Activated CD4-positive, CD25-positive, alpha-beta regulatory T cell treated with anti-CD3 and anti-CD28 coated beads, Interleukin-2, amount 50 U/mL, for 16 hours (primary cell): ENCODE measurements at regions not wholly inside any gene's neighbourhood (a gene's known extent, or its start where the extent isn't known, plus 50 kb on each side); places are given as distances from the start of the nearest gene placed in this dataset.
"Not testable (repeated sequence)": the region's sequence is repeated elsewhere in the genome, so short reads cannot be mapped to it uniquely, and the experiment has no call there.

ENCODE experiments used
- DNase-seq: peaks from one replicate; pipeline ENCODE4 v3.0.0-alpha.2; 2020; ENCODE audit warnings: low read depth, low spot score

DNA sequence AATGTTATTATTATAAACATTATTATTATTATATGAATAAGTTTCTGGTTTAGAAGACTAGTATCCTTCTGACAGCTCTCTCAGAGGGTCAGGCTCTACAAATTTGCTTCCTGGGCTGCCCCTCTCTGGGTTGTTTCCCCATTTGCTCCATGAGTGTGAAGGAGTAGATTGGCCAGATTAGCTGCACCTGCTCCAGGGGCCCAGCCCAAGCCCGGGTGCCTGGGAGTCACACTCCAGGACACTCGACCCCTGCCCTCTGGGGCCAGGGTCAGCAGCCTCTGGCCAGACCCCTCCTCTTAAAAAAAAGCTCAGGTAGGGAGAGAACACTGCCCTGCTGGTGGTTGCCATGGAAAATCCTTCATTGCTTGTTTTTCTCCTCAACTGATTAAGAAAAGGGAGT is 169.0 kb upstream of the FOXD4L5 start:
- DNase-seq, result not testable (repeated sequence)

DNA sequence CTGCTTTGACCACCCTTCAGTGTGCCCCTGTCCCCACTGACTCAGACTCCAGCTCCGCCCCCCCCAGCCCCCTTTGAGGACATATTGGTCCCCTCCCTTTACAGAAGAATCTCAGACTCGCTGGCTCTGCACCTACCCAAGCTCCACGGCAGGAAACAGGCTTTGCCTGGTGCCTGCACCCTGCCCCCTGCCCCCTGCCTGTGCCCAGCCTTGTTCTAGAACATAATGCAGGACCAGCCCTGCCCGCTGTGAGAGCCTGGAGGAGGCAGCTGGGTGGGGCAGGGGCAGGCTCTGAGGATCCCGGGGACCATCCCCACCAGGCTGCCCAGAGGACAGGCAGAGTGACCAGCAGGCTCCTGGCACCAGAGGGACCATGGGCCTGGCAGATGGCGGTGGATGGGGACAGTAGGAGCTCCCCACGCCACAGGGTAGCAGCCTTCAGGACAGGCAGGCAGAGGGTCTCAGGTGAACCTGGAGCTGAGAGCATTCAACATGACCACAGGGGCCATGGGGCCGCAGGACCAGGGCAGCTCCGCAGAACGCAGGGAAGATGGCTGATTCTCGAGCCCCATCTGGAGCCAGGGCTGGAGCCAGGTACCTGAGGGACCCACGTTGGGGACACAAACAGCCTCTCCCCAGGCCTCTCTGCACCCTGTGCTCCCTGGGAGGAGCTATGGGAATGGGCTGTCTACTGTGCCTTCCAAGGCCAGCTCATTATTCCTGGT is 165.0 kb upstream of the FOXD4L5 start:
- DNase-seq, result not testable (repeated sequence)

DNA sequence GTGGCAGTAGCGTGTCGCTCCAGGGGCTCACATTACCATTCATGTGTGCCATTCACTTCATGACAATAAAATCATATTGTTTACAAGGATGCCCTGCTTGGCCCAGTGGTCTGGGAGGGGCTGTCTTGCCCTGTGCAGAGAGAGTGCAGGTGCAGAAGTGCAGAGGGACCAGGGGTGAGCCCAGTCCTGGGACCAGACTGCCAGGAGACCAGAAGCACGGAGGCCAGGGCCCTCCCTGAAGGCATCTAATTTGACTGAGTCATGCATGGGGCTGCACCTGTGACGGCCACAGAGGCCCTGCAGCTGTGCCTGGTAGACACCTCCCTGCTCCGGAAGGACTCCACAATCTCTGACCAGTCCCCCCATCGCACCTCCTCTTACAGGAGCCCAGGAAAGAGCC is 164.4 kb upstream of the FOXD4L5 start:
- no peak for DNase-seq

DNA sequence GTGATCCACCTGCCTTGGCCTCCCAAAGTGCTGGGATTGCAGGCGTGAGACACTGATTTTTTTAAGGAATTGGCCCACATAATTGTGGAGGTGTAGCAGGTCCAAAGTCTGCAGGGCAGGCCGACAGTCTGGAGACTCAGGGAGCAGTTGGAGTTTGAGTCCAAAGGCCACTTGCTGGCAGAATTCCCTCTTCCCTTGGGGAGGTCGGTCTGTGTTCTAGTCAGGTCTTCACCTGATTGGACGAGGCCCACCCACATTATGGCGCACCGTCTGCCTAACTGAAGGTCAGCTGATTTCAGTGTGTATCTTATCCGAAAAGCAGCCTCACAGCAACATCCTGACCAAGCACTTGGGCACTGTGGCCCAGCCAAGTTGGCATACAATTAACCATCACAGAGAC is 162.1 kb upstream of the FOXD4L5 start:
- not testable (repeated sequence) for DNase-seq

DNA sequence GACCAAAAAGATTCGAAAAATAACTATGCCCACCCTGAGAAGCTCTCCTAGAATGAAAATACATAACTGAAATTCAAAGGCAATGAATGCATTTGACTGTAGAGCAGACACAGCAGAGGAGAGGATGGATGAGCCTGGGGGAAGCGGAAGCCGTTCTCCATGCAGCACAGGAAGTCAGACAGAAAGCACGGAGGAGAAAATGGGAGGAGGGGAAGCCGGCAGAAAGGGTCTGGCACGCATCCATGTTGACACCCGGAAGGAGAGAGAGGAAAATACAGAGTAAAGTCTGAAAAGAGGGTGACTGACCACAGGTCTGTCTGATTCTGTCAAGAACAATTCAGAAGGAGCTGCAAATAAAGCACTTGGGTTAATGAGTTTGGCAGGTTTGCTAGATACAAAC is 161.0 kb upstream of the FOXD4L5 start:
- not testable (repeated sequence) for DNase-seq

DNA sequence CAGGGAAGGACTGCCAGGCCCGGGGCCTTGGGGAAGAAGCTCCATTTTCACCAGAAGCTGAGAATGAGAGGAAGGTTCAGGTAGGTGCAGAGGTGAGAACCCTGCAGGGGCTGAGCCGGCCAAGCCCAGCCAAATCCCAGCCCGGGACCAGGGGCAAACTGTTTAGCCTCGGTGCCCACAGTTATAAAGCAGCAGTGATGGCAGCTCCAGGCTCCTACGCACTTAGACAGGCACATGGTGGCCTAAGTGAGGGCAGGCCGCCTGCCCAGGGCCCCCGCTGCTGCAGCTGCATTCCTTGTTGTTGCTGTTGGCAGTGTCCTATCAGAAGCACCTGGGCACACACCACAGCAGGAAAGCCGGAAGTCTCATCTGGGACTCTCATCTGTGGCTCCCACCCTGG is 159.9 kb upstream of the FOXD4L5 start:
- DNase-seq, result no peak

DNA sequence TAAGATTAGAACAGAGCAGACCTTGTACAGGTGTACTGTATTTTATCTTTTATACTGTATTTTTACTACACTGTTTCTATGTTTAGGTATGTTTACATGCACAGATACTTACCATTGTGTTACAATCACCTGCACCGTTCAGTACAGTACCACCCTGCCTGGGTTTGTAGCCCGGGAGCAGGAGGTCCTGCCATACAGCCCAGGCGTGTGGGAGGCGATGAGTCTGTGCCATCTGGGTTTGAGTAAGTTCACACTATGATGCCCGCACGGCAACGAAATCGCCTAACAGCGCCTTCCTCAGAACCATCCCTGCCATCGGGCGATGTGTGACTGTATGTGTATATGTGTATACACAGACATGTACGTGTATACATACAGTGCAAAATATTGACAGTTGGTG is 157.1 kb upstream of the FOXD4L5 start:
- DNase-seq, result not testable (repeated sequence)

DNA sequence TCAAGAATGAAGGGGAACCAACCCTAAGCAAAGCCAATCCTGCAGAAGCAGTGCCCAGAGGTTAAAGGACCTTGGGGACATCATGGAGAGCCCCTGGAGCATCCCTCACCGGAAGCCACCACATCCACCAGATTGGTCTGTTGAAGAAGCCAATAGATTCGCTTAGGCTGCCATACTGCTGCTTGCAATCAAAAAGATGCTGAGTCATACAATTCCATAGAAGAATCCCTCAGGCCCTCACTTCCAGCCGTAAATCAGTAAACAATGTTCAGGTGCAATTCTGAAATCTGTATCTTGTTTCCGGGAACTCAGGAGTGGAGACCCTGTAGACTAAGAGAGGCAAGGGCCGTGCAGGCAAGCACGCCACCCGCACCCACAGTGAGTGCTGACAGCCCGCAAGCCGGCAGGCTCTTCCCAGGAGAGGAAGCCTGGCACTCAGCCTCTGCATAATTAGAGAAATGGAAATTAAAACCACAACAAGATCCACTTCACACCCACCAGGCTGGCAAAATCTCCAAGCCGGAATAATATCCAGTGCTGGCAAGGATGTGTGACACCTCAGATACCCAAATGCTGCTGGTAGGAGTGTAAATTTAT is 156.4 kb upstream of the FOXD4L5 start:
- not testable (repeated sequence) for DNase-seq

DNA sequence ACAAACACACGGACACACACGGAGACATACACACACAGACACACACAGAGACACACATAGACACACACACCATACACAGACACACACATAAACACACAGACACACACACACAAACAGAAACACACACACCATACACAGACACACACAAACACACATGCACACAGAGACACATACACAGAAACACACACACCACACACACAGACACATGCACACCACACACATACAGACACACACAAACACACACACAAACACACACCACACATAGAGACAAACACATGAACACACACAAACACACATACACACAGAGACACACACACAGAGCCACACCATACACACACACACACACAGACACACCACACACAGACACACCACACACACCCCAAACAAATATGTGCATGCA is 152.7 kb upstream of the FOXD4L5 start:
- no peak for DNase-seq

DNA sequence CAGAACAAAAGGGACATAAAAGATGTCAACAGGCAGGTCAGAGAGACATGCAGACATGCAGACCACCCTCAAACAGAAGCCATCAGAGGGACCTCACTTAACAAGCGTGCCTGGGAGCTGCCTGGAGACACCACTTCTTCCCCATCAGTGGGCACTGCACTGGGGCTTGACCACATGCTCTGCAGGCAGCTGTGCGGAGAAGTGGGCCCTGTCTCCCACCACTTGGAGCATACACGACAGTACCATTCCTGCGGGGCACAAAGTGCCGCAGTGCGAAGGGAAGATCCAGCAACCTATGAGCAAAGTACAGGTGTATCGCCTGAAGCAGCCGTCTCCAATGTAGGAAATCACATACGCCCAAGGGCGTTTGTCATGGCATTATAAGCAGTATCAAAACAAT is 150.5 kb upstream of the FOXD4L5 start:
- no peak for DNase-seq

DNA sequence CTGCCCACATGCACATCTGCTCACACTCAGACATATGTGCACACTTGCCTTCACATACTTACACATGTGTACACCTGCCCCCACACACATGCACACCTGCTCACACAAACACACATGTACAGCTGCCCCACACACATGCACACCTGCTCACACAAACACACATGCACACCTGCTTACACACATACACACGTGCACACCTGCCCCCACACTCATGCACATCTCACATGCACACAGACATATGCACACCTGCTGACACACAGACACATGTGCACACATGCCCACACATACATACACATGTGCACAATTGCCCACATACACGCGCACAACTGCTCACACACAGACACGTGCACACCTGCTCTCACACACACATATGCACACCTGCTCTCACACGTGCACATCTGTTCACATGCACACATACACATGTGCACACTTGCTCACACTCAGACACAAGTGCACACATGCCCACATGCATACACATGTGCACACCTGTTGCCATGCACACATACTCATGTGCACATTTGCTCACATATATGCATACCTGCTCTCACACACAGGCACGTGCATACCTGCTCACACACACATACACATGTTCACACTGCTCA is 147.8 kb upstream of the FOXD4L5 start:
- no peak for DNase-seq

DNA sequence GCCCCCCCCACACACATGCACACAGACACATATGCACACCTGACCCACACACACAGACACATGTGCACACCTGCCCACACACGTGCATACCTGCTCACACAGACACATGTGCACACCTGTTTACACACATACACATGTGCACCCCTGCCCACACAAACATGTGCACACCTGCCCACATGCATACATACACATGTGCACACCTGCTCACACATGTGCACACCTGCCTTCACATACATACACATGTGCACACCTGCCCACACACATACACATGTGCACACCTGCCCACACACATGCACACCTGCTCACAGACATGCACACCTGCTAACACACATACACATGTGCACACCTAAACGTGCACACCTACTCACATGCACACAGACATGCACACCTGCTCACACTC is 147.0 kb upstream of the FOXD4L5 start:
- no peak for DNase-seq

DNA sequence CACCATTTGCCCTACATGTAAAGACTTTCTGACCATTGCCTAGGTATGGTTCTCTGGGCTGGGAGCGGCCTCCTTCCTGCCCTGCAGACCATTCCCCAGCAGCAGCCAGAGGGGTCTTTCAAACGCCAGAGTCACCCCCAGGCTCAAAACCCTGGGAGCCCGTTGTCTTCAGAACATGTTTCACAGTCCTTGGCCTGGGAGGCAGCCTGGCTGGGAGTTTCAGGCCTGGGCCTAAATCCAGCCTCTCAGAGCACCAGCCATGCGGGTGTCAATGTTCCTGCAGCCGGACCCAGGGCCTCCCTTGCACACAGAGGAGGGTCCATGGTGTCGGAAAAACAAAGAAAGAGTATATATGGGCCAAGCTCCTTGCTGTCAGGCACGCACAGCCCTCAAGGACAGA is 145.2 kb upstream of the FOXD4L5 start:
- DNase-seq, result no peak

DNA sequence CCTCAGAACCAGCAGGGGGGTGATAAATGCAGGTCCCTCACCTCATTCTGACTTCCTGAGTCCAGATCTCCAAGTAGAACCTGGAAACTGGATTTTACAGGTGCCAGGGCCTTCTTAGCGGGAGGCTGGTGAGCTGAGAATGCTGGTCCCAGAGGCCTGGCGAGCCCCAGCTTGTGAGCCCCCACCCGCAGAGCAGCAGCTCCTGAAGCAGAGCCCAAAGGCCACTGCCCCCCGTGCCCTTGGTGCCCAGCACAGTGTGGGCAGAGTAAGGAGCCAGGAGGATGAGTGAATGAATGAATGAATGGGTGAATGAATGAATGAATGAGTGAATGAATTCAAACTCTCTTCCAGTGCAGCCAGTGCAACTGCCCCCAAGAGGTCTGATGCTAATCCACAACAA is 142.4 kb upstream of the FOXD4L5 start:
- not testable (repeated sequence) for DNase-seq

DNA sequence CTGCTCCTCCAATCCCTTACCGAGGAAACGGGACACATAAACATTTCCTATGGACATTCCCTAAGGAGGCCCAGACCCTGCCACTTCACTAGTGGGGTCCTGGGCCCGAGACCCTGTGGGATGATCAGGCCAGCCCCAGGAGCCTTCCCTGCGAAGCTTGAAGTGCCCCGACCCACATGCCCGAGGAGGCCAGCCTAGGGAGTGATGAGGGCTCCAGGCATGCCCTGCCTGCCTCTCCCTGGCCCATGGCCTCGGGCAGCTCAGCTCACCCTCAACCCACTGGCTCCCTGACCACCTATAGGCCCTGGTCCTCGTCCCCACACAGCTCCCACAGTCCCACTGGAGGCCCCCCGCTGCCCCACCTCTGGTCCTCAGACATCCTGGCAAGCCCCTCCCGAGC is 141.8 kb upstream of the FOXD4L5 start:
- DNase-seq, result not testable (repeated sequence)

DNA sequence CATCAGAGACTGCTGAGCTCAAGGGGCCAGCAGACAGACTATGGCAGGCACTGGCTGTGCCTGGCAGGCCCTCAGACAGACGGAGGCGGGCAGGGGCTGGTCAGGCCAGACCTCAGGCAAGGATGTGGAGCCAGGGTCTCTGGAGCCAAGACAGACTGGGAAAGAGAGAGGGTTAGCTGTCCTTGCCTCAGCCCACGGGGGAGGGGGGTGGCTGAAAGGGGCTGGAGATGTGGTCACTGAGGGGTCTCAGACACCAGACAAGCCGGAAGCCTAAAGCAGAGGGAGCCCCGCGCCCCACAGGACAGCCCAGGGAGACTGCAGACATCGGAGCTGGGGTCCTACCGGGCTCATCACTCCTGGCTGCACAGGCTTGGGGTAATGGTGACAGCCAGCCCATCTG is 141.2 kb upstream of the FOXD4L5 start:
- no peak for DNase-seq

DNA sequence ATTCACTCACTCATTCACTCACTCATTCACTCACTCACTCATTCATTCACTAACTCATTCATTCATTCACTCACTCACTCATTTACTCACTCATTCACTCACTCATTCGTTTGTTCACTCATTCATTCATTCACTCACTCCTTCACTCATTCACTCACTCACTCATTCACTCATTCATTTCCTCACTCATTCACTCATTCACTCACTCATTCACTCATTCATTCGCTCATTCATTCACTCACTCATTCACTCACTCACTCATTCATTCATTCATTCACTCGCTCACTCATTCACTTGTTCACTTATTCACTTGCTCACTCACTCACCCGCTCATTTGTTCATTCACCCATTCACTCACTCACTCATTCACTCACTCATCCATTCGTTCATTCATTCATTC is 140.2 kb upstream of the FOXD4L5 start:
- not testable (repeated sequence) for DNase-seq

DNA sequence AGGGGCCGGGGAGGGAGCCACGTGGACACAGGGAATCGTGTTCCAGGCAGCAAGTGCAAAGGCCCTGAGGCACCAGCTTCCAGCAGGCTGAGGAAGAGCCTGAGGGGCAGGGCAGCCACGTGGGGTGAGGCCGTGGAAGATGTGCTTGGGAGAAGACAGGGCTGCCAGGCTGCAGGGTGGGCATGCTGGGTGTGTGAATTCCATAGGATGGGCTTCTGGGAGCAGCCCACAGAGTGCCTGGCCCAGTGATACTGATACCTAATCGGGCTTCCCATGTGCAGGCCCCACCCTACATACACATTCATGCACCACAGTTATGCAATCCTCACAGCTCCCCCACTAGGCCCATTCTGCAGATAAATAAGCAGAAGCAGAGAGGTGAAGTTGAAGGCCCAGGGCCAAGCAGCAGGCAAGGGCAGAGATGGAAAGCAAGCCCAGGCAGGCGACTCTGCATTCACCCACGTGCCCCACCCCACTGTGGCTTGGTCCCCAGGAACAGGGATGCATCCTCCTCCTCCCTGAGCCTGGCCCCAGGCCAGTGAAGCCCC is 139.5 kb upstream of the FOXD4L5 start:
- not testable (repeated sequence) for DNase-seq

DNA sequence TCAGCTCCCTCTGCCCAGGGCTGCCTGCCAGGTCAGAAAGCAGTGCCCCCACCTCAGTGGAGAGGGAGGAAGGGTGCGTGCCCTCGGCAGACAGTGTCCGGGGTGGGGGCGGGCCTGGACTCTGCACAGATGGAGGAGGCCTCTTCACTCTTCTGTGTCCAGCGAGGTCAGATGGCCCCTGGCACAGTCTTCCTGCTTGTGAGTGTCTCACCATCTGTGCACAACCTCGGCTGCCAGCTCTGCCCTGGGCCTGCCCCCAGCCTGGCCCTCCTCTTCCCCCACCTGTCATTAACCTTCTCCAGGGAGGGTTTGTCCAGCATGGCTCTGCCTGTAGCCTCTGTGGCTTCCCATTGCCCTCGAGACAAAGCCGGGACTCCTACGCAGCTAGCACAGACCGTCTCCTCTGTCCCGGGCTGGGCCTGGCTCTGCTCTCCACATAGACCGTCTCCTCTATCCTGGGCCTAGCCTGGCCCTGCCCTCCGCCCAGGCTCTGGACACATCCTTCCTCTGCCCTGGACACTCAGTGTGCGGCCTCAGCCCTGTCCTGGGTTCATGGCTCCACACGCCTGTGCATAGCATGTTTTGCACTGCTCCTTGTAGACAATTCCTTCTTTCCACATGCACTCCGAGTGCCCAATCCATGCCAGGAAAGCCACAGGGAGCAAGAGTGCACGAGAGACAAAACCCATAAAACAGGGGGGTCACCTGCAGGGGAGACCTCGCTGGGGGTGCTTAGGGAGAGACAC is 138.9 kb upstream of the FOXD4L5 start:
- DNase-seq, result not testable (repeated sequence)

DNA sequence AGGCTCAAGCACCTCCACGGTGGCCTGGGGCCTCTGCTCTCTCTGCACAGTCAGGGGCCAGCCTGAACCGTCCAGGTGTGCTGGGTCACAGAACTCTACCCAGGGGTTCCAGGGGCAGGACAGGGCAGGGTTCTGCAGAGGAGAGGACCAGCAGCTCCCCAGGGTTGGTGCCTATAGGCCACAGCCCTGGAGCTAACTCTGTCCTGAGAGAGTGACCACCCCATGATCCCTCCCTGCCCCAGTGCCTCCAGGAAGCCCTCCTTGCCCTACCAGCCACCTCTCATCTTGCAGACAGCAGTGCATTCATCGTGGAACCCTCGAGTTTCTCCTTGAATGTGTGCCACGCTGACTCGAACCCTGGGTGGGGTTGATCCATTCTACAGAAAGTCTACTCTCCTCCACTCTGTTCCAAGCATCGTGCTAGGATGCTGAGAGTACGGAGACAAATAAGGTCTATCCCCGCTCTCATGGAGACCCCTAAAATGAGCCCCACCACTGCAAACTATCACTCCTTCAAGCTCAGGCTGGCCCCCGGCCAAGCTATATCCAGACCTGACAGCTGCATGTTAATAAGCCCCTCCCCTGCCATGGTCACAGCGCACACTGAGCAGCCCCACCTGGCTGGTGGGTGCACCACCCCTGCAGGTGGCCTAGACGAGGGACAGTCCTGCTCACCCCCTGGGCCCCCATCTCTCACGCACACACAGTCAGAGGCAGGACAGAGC is 138.1 kb upstream of the FOXD4L5 start:
- DNase-seq, result not testable (repeated sequence)

DNA sequence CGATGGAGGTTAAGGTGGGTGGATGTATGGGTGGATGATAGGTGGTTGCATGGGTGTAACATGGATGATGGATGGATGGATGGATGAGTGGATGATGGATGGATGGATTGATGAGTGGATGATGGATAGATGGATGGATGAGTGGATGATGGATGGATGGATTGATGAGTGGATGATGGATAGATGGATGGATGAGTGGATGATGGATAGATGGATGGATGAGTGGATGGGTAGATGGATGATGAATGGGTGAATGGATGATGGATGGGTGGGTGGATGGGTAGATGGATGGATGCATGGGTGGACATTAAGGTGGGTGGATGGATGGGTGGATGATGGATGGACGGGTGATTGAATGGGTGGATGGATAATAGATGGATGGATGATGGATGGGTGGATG is 136.5 kb upstream of the FOXD4L5 start:
- not testable (repeated sequence) for DNase-seq
